HEK293T (cell line): ENCODE measurements at regions not wholly inside any gene's neighbourhood (a gene's known extent, or its start where the extent isn't known, plus 50 kb on each side); places are given as distances from the start of the nearest gene placed in this dataset.

Experiments used
- BHLHE40 ChIP-seq: fragments of 450-650 bp; IDR thresholded peaks from 2 replicates; pipeline ENCODE4 v1.6.1; 2016; ENCODE audit warnings: mild to moderate bottlenecking, moderate library complexity, borderline replicate concordance
- CTBP1 ChIP-seq: fragments of 450-650 bp; IDR thresholded peaks from 2 replicates; pipeline ENCODE4 v1.6.1; 2016; ENCODE audit warnings: borderline replicate concordance
- ELF4 ChIP-seq: fragments of 450-650 bp; IDR thresholded peaks from 2 replicates; pipeline ENCODE4 v1.6.1; 2017; ENCODE audit warnings: antibody characterized with exemption
- FOXA1 ChIP-seq: fragments of 450-650 bp; IDR thresholded peaks from 2 replicates; pipeline ENCODE4 v1.6.1; 2016; ENCODE audit warnings: mild to moderate bottlenecking
- FOXK2 ChIP-seq: fragments of 450-650 bp; IDR thresholded peaks from 2 replicates; pipeline ENCODE4 v1.6.1; 2016; ENCODE audit warnings: mild to moderate bottlenecking
- FOXM1 ChIP-seq: fragments of 450-650 bp; IDR thresholded peaks from 2 replicates; pipeline ENCODE4 v1.6.1; 2017; ENCODE audit warnings: mild to moderate bottlenecking, borderline replicate concordance
- HDGF ChIP-seq: fragments of 450-650 bp; IDR thresholded peaks from 2 replicates; pipeline ENCODE4 v1.6.1; 2017; ENCODE audit warnings: antibody characterized with exemption, borderline replicate concordance
- L3MBTL2 ChIP-seq: fragments of 450-650 bp; conservative IDR thresholded peaks from 2 replicates; pipeline ENCODE4 v1.6.1; 2016; ENCODE audit warnings: mild to moderate bottlenecking
- LEF1 ChIP-seq: fragments of 450-650 bp; IDR thresholded peaks from 2 replicates; pipeline ENCODE4 v1.6.1; 2017; ENCODE audit warnings: mild to moderate bottlenecking, borderline replicate concordance
- PKNOX1 ChIP-seq: fragments of 450-650 bp; IDR thresholded peaks from 2 replicates; pipeline ENCODE4 v1.6.1; 2016
- SP1 ChIP-seq: fragments of 450-650 bp; IDR thresholded peaks from 2 replicates; pipeline ENCODE4 v1.6.1; 2017
- SUZ12 ChIP-seq: fragments of 450-650 bp; IDR thresholded peaks from 2 replicates; pipeline ENCODE4 v1.6.1; 2016; ENCODE audit warnings: mild to moderate bottlenecking
- TARDBP ChIP-seq: fragments of 450-650 bp; IDR thresholded peaks from 2 replicates; pipeline ENCODE4 v1.6.1; 2016
- ZNF384 ChIP-seq: fragments of 450-650 bp; IDR thresholded peaks from 2 replicates; pipeline ENCODE4 v1.6.1; 2016

GRCh38 chr13:33536601-33537000 is 251.0 kb upstream of the STARD13 start:
- TF ChIP-seq LEF1: no peak
- TF ChIP-seq SP1: no peak
- no peak for TF ChIP-seq CTBP1
- TF ChIP-seq L3MBTL2: no peak
- no peak for TF ChIP-seq FOXA1
- no peak for TF ChIP-seq ELF4
- TF ChIP-seq BHLHE40: no peak
- no peak for TF ChIP-seq SUZ12
- TF ChIP-seq TARDBP: no peak
- TF ChIP-seq ZNF384: no peak
- no peak for TF ChIP-seq FOXK2
- no peak for TF ChIP-seq PKNOX1
- no peak for TF ChIP-seq FOXM1
- no peak for TF ChIP-seq HDGF
